ENCODE measurements at regions not wholly inside any gene's neighbourhood (a gene's known extent, or its start where the extent isn't known, plus 50 kb on each side); places are given as distances from the start of the nearest gene placed in this dataset.

DNA sequence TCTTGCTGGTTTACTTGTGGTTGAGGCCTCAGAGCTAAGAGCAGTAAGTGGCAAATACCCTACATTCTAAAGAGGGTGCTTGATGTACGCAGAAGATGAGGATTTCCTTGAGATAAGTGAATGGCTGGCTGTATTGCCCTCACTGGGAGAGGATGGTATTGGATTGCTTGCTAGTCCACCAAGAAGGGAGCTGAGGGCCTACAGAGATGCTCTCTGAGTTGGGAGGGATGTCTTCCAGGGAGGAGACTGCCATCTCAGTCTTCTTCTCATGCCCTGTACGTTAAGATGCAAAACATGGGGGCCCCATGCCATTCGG lies 669.1 kb downstream of the UTRN start:
- TF ChIP-seq FOXK2 (IDR thresholded peaks at IDR 0.05) (no peak), FOXA1 (IDR thresholded peaks at IDR 0.05) (no peak), BHLHE40 (IDR thresholded peaks at IDR 0.05; ENCODE audit: borderline replicate concordance) (no peak), LEF1 (IDR thresholded peaks at IDR 0.05; ENCODE audit: borderline replicate concordance) (no peak), SP1 (IDR thresholded peaks at IDR 0.05) (no peak), SUZ12 (IDR thresholded peaks at IDR 0.05) (no peak)
- TF ChIP-seq, protein P1, sequence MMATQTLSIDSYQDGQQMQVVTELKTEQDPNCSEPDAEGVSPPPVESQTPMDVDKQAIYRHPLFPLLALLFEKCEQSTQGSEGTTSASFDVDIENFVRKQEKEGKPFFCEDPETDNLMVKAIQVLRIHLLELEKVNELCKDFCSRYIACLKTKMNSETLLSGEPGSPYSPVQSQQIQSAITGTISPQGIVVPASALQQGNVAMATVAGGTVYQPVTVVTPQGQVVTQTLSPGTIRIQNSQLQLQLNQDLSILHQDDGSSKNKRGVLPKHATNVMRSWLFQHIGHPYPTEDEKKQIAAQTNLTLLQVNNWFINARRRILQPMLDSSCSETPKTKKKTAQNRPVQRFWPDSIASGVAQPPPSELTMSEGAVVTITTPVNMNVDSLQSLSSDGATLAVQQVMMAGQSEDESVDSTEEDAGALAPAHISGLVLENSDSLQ (IDR thresholded peaks at IDR 0.05): no peak
